GM19239 (cell line): ENCODE measurements at regions not wholly inside any gene's neighbourhood (a gene's known extent, or its start where the extent isn't known, plus 50 kb on each side); places are given as distances from the start of the nearest gene placed in this dataset.

Experiments used
- DNase-seq: peaks from one replicate; pipeline ENCODE4 v3.0.0; 2011; ENCODE audit warnings: low spot score; ENCODE audit not compliant: insufficient read length
- FAIRE-seq: peaks from 2 replicates; lab custom pipeline; 2011; peaks lifted over from hg19 to GRCh38; lab: Jason Lieb, UNC

GRCh38 chr1:29725262-29725661 lies 488.9 kb downstream of the PTPRU start:
- FAIRE-seq (no peak), DNase-seq (no peak)

GRCh38 chr1:29722598-29722997 lies 486.3 kb downstream of the PTPRU start:
- FAIRE-seq (no peak), DNase-seq (no peak)

DNA sequence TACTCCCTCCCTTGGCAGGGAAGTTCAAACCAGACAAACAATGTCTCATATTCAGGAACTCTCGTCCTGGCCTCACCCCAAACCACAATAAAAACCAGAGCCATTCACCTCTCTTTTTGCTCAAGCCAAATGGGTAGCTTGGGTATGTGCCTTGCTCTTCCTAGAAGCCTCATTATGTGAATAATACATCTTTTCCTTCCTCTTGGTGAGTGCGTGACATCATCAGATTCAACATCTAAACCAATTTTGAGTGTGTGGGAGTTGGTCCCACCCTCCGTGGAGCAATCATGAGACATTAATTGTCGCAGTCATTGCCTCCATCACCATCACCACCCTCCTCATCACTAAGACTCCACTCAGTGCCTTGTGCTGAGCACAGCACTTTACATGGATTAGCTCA lies 482.9 kb downstream of the PTPRU start:
- DNase-seq, result no peak

GRCh38 chr1:29718791-29719190 lies 482.5 kb downstream of the PTPRU start:
- DNase-seq, result no peak
- no peak for FAIRE-seq

More for the DNA sequence above, 482.9 kb downstream of the PTPRU start:
- FAIRE-seq, result no peak

DNA sequence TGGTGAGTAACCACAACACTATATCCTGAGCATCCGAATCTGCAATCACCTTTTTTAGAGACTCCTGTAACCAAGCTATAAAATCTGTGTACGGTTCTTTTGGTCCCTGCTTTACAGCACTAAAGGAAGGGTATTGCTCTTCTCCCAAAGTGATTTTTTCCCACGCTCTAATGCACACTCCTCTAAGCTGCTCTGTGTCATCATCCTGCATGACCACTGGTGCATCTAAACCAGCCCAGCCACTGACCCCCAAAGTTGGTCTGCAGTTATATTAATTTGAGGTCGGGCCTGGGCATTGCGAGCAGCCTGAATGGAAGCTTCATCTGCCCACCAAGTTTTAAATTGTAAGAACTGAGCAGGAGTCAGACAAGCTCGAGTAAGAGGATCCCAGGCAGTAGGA lies 480.0 kb downstream of the PTPRU start:
- FAIRE-seq, result no peak
- DNase-seq, result no peak

GRCh38 chr1:29713857-29714256 lies 477.5 kb downstream of the PTPRU start:
- DNase-seq, result no peak
- no peak for FAIRE-seq

- DNase-seq (no peak), FAIRE-seq (no peak)
Measured at GRCh38 chr1:29712801-29713200, 476.5 kb downstream of the PTPRU start.

GRCh38 chr1:29712284-29712651 lies 475.9 kb downstream of the PTPRU start:
- DNase-seq (no peak), FAIRE-seq (no peak)

DNA sequence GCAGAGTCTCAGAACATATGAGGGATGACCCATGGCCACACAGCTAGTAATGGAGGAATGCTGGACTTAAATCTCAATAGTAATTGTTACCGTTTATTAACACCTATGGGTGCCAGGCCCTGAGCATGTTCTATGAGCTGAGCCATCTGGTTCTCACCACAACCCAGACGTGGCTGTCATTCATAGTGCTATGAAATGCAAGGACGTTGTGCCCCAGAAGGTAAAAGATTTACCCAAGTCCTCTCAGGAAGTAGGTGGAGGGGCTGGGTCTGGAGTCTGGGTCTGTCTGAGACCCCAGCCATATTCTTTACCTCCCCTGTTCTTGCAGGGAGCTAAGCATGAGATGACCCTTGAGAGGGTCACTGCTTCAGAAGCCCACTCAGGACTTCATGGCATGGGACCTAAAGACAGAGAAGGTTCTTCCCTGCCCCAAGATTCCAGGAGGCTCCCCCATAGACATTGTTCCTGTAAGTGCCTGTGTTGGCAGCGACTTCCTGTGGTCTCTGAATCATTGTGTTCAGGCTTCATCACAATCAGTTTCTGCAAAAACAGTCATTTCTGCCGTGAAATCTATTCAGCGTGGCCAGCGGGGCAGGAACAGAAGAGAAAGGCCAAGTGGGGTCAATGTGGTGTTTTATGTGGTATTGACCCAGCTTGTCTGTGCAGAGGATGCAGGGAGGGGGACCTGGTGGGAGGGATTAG lies 475.4 kb downstream of the PTPRU start:
- peak; percentile 73 for FAIRE-seq
- peak; percentile 29 for DNase-seq

DNA sequence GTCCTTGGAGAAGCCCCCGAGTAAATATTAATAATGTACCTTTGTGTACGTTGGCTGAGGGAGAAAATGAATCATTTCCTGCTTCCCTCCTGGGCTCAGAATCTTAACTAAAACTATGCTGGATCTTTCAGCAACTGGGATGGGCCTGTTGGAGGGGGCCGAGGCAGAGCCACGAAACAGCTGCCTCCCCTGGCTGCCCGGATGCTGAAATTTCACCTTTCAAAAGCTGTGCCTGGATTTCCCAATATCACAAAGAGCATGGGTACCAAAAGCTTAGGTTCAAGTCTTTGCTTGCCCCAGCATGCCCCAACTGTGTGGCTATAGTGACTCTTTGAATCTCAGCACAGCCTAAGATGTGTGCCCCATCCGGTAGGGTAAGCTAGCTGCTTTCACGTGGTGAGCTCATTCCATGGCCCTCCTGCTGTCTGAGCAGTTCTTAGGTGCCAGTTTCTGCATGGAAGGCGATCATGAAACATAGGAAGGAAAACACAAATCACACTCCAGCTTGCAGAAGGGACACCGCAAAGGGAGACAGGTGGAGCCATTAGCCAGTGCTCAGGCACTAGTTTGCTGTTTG lies 473.5 kb downstream of the PTPRU start:
- no peak for DNase-seq
- FAIRE-seq, result peak; percentile 26

DNA sequence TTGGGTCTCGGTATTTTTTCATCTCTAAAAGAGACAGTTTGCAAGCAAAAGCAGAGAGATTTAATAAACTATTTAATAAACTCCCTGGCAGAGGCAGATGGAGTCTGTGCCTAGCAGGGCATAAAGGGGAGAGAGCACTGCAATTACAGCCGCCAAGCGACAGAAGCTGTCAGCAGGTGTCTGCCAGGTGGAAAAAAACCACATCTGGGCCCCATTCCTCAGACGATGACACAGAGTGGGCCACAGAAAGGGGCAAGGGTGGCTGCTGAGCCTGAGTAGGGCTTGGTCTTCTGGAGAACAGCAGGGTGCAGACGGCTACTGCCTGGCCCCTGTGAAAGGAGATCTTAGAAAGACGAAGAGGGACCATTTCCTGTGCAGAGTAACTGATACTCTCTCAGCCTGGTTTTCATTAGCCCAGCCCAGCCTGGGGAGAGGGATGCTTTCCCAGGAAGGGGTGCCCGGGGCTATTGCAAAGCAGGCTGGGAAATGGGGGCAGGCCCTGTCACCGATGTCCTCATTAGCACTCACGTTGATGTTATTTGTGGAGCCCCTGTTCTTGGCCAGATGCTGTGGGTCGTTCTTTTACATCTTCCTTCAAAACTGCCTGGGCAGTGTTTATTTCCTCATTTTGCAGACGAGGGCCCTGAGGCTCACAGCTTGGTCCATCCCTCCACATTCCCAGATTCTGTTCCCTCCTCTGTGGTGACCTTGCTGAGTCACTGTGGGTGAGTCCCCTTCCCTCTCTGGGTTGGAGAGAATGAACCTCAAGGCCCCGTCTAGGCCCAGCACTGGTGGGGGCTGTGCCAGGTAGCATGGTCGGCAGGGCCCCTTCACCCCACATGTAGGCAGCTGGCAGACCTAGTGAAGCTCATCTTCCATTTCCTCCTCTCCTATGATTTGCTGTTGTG lies 472.7 kb downstream of the PTPRU start:
- DNase-seq, result peak; percentile 24
- FAIRE-seq, result peak; percentile 66

DNA sequence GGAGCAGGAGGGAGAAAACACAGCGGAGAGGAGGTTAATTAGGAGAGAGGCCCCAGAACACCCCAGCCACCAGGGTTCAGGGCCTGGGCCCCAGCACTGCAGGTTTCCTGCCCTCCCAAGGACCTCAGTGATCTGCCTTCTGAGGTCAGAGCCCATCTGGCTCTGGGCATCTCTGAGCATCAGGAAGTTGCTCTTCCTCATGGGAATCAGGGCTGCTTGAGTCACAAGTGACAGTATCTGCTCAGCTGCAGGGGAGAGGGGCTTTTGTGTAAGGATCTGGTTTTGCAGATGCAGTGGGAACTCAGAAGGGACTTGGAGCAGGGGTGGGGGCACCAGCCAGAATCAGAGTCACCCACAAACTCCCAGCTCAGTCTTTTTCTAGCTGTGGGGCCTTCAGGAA lies 472.1 kb downstream of the PTPRU start:
- DNase-seq (no peak), FAIRE-seq (no peak)

DNA sequence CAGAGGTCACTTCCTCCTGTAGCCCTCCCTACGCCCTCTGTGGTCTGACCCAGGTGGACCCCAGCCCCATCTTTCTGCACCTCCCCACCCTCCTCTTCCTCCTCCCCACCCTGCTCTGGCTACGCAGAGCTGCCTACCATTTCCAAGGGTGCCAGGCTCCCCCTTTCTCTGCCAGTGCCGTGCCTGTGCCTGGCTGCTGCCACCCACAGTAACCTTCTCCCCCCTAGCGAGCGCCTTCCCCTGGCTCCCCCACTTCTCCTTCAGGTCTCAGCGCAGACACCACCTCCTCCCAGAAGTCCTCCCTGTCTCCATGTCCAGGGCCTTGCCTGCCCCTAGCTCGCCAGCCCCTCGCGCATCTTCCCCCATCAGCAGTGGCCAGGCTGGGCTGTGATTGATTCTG lies 471.5 kb downstream of the PTPRU start:
- FAIRE-seq (no peak), DNase-seq (no peak)

DNA sequence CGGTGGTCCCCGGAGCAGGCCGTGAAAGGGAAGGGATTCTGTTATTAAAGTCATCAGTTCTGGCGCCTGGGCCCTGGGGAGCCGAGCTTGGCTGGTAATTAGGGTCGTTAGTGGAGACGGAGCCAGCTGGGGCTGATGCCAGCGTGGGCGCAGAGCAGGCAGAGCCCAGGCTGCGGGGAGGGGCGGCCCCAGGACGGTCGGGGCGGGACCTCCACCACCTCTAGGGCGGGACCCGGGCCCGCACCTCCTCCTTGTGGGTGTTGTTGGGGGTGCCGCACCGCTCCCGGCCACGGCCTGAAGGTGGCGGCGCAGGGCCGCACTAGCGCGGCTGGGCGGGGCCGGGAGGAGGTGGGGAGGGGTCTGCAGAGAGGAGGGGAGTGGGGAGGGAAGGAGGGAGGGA lies 470.6 kb downstream of the PTPRU start:
- no peak for FAIRE-seq
- DNase-seq, result peak; percentile 51

DNA sequence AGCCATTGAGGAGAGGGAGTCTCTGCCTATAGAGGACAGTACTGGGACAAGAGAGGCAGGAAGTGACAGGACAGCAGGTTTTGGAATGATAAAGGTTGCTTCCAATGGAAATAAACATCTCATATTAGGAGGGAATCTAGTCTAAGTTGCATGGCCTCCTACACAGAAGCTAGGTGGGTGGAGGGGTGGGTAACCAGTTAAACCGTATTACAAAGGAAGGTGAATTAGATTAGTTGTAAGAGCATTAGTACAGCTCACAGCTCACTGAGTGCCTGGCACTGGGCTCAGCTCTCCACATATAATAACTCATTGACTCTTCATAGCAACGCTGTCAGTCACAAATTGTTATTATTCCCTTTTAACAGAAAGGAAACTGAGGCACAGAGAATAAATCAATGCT lies 468.1 kb downstream of the PTPRU start:
- no peak for DNase-seq
- FAIRE-seq, result no peak

GRCh38 chr1:29703596-29704370 lies 467.5 kb downstream of the PTPRU start:
- DNase-seq, result peak; percentile 47
- peak; percentile 33 for FAIRE-seq

- no peak for DNase-seq
Measured at GRCh38 chr1:29700491-29700890, 464.2 kb downstream of the PTPRU start.

GRCh38 chr1:29698626-29699025 lies 462.3 kb downstream of the PTPRU start:
- FAIRE-seq (no peak), DNase-seq (no peak)

More at GRCh38 chr1:29700491-29700890, 464.2 kb downstream of the PTPRU start:
- FAIRE-seq, result no peak

DNA sequence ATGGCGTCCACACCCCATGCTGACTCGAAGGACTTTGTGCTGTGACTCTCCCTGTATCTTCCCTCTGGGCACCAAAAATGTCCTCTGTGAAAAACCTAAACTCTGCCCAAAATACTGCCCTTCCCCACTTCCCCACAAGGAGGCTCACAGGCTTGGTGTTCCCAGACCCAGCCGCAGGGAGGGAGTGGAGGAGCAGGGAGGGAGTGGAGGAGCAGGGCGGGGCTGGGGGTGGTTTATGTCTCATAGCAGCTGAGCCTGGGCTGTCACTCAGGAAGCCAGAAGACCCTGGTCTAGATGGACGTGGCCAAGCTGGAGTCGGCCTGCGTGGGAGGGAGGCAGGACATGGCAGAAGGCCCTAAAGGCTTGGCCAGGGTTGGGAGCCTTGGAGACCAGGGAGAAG lies 461.7 kb downstream of the PTPRU start:
- FAIRE-seq (no peak), DNase-seq (no peak)

GRCh38 chr1:29697391-29697780 lies 461.1 kb downstream of the PTPRU start:
- DNase-seq, result no peak
- no peak for FAIRE-seq
